ENCODE measurements at regions not wholly inside any gene's neighbourhood (a gene's known extent, or its start where the extent isn't known, plus 50 kb on each side); places are given as distances from the start of the nearest gene placed in this dataset.

DNA sequence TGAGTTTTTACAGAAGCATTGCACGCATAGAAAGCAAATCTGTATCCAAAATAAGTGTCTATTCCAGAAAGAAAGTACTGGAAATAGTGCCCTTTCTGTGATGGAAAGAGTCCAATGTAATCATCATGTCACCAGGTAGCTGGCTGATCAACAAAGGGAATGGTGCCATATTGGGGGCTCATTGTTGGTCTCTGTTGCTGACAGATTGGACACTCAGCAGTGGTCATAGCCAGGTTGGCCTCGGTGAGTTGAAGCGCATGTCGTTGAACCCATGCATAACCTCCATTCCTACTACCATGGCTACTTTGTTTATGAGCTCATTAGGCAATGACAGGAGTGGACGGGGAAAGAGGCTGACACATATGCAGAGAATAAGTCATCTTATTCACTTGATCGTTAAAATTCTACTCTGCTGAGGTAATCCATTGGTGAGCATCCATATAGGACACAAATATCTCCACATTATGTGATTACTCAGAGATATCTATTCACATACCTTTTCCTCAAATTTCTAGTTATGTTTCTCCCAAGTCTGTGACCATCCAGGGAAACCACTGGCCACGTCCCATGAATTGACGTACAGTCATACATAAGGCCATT, 560.5 kb downstream of the HAO1 start:
- TF ChIP-seq, protein P1, sequence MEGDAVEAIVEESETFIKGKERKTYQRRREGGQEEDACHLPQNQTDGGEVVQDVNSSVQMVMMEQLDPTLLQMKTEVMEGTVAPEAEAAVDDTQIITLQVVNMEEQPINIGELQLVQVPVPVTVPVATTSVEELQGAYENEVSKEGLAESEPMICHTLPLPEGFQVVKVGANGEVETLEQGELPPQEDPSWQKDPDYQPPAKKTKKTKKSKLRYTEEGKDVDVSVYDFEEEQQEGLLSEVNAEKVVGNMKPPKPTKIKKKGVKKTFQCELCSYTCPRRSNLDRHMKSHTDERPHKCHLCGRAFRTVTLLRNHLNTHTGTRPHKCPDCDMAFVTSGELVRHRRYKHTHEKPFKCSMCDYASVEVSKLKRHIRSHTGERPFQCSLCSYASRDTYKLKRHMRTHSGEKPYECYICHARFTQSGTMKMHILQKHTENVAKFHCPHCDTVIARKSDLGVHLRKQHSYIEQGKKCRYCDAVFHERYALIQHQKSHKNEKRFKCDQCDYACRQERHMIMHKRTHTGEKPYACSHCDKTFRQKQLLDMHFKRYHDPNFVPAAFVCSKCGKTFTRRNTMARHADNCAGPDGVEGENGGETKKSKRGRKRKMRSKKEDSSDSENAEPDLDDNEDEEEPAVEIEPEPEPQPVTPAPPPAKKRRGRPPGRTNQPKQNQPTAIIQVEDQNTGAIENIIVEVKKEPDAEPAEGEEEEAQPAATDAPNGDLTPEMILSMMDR (IDR thresholded peaks at IDR 0.05; ENCODE audit: insufficient read depth, low read length, poor library complexity, severe bottlenecking), result no peak
- TF ChIP-seq EZH2phosphoT487 (conservative IDR thresholded peaks at IDR 0.05; ENCODE audit: low read length), result no peak
